H1 (cell line): ENCODE measurements at regions not wholly inside any gene's neighbourhood (a gene's known extent, or its start where the extent isn't known, plus 50 kb on each side); places are given as distances from the start of the nearest gene placed in this dataset.
"Not testable (repeated sequence)": the region's sequence is repeated elsewhere in the genome, so short reads cannot be mapped to it uniquely, and the experiment has no call there.

Source experiments
- CTCF ChIA-PET: fragments of 300-600 bp; sonication (Branson Sonifier 250); formaldehyde crosslinking; loops from one replicate; lab custom pipeline; 2021; ENCODE audit not compliant: partially characterized antibody; lab: Charles Lee
- POLR2A ChIA-PET: fragments of 300-600 bp; sonication (Branson Sonifier 250); formaldehyde crosslinking; loops from one replicate; lab custom pipeline; 2021; ENCODE audit warnings: inconsistent platforms; ENCODE audit not compliant: partially characterized antibody; lab: Charles Lee
- DNase-seq, 2 experiments: peaks; one replicate each; pipeline versions ENCODE4 v3.0.0 to v3.0.0-alpha.2; 2010 to 2022; ENCODE audit warnings: low spot score in 2 of 2, low read depth in 1 of 2, mixed read lengths in 1 of 2
- FAIRE-seq: peaks from 2 replicates; lab custom pipeline; 2011; peaks lifted over from hg19 to GRCh38; lab: Jason Lieb, UNC
- H2AFZ ChIP-seq: 2 replicates; pipeline ENCODE4 v1.8.1; 2012; ENCODE audit warnings: low read length, inconsistent platforms
- H2AK5ac ChIP-seq: 2 replicates; pipeline ENCODE4 v1.6.1; 2013; ENCODE audit warnings: low read depth, low read length
- H2BK120ac ChIP-seq: replicated peaks from 2 replicates; pipeline ENCODE3; 2013; ENCODE audit warnings: low read depth, low read length, inconsistent platforms
- H2BK12ac ChIP-seq: 2 replicates; pipeline ENCODE4 v1.6.1; 2013; ENCODE audit warnings: low read depth, low read length
- H2BK15ac ChIP-seq: 2 replicates; pipeline ENCODE4 v1.6.1; 2013; ENCODE audit warnings: low read length
- H2BK20ac ChIP-seq: 2 replicates; pipeline ENCODE4 v1.6.1; 2013; ENCODE audit warnings: low read length
- H2BK5ac ChIP-seq: 2 replicates; pipeline ENCODE4 v1.6.1; 2013; ENCODE audit warnings: low read depth, low read length
- H3K14ac ChIP-seq: 2 replicates; pipeline ENCODE4 v1.6.1; 2013; ENCODE audit warnings: inconsistent platforms; ENCODE audit not compliant: insufficient read length
- H3K18ac ChIP-seq: 2 replicates; pipeline ENCODE4 v1.6.1; 2013; ENCODE audit warnings: low read length; ENCODE audit errors: extremely low read depth
- H3K23ac ChIP-seq: 2 replicates; pipeline ENCODE4 v1.6.1; 2013; ENCODE audit warnings: inconsistent platforms; ENCODE audit not compliant: insufficient read length
- H3K23me2 ChIP-seq: 2 replicates; pipeline ENCODE4 v1.6.1; 2013; ENCODE audit warnings: low read depth, low read length
- H3K27ac ChIP-seq: 2 replicates; pipeline ENCODE4 v1.6.1; 2011; ENCODE audit warnings: low read depth, low read length, inconsistent platforms
- H3K27me3 ChIP-seq, 4 experiments: replicated peaks in 1 of 4; 1 replicate in 1 of 4; 2 replicates in 3 of 4; pipeline versions ENCODE4 v1.6.1 to v1.8.1; 2011 to 2013; ENCODE audit warnings: low read length in 3 of 4, mild to moderate bottlenecking in 3 of 4, inconsistent platforms in 2 of 4, mixed read lengths in 2 of 4, moderate library complexity in 1 of 4; ENCODE audit not compliant: control insufficient read depth in 3 of 4, insufficient read depth in 3 of 4; ENCODE audit errors: extremely low read depth in 1 of 4
- H3K36me3 ChIP-seq, 4 experiments: 2 replicates each; pipeline versions ENCODE4 v1.6.1 to v1.8.1; 2011 to 2013; ENCODE audit warnings: mild to moderate bottlenecking in 4 of 4, low read length in 3 of 4, moderate library complexity in 2 of 4, control low read depth in 1 of 4, inconsistent platforms in 1 of 4; ENCODE audit not compliant: insufficient read depth in 4 of 4, control insufficient read depth in 2 of 4
- H3K4ac ChIP-seq: replicated peaks from 2 replicates; pipeline ENCODE3; 2013; ENCODE audit warnings: low read length, low read depth, mixed read lengths, inconsistent platforms; ENCODE audit not compliant: insufficient read length
- H3K4me1 ChIP-seq, 4 experiments: replicated peaks in 1 of 4; 1 replicate in 1 of 4; 2 replicates in 3 of 4; pipeline versions ENCODE4 v1.6.1 to v1.8.1; 2011 to 2013; ENCODE audit warnings: low read length in 3 of 4, inconsistent platforms in 2 of 4, mixed read lengths in 1 of 4; ENCODE audit not compliant: insufficient read depth in 4 of 4, control insufficient read depth in 3 of 4
- H3K4me2 ChIP-seq, 2 experiments: 2 replicates each; pipeline versions ENCODE4 v1.6.1 to v1.8.1; 2011 to 2013; ENCODE audit warnings: low read depth in 2 of 2, low read length in 2 of 2, control low read depth in 1 of 2, inconsistent platforms in 1 of 2, mild to moderate bottlenecking in 1 of 2; ENCODE audit not compliant: insufficient read depth in 1 of 2
- H3K4me3 ChIP-seq, 4 experiments: fragments of 200-600, 300-600 bp in 1 of 4; sonication (generic), shearing (Covaris generic), sonication (Bioruptor Twin) in 1 of 4; 2 replicates each; pipeline versions ENCODE4 v1.5.1 to v1.8.1; 2011 to 2016; ENCODE audit warnings: low read length in 4 of 4, low read depth in 3 of 4, control low read depth in 2 of 4, inconsistent platforms in 2 of 4, mild to moderate bottlenecking in 2 of 4, mixed read lengths in 1 of 4, moderate library complexity in 1 of 4; ENCODE audit not compliant: insufficient read depth in 2 of 4; ENCODE audit errors: extremely low read depth in 1 of 4
- H3K56ac ChIP-seq: replicated peaks from 2 replicates; pipeline ENCODE3; 2013; ENCODE audit warnings: low read depth, mild to moderate bottlenecking, mixed read lengths, low read length, inconsistent platforms; ENCODE audit not compliant: insufficient read length
- H3K79me1 ChIP-seq: 2 replicates; pipeline ENCODE4 v1.6.1; 2013; ENCODE audit warnings: low read depth, low read length, control low read depth
- H3K79me2 ChIP-seq, 2 experiments: 2 replicates each; pipeline versions ENCODE4 v1.6.1 to v1.8.1; 2012 to 2013; ENCODE audit warnings: low read length in 2 of 2, mild to moderate bottlenecking in 2 of 2, inconsistent platforms in 1 of 2; ENCODE audit not compliant: insufficient read depth in 2 of 2, control insufficient read depth in 1 of 2
- H3K9ac ChIP-seq, 4 experiments: replicated peaks in 1 of 4; 1 replicate in 1 of 4; 2 replicates in 3 of 4; pipeline versions ENCODE4 v1.6.1 to v1.8.1; 2011 to 2013; ENCODE audit warnings: low read depth in 3 of 4, low read length in 3 of 4, control low read depth in 2 of 4, mild to moderate bottlenecking in 2 of 4, moderate library complexity in 2 of 4, inconsistent platforms in 1 of 4; ENCODE audit errors: extremely low read depth in 1 of 4
- H3K9me3 ChIP-seq, 2 experiments: 2 replicates each; pipeline versions ENCODE4 v1.6.1 to v1.8.1; 2012 to 2013; ENCODE audit warnings: mild to moderate bottlenecking in 2 of 2, moderate library complexity in 2 of 2, control low read depth in 1 of 2, inconsistent platforms in 1 of 2, low read depth in 1 of 2, low read length in 1 of 2, mixed read lengths in 1 of 2; ENCODE audit not compliant: insufficient read depth in 2 of 2
- H4K20me1 ChIP-seq, 2 experiments: replicated peaks in 1 of 2; 2 replicates each; pipeline versions ENCODE3 to v1.8.1; 2011 to 2013; ENCODE audit warnings: inconsistent platforms in 2 of 2, low read length in 2 of 2, mild to moderate bottlenecking in 1 of 2; ENCODE audit not compliant: insufficient read depth in 2 of 2, control insufficient read depth in 1 of 2
- H4K5ac ChIP-seq: 2 replicates; pipeline ENCODE4 v1.6.1; 2013; ENCODE audit warnings: low read length, low read depth, mixed read lengths, inconsistent platforms; ENCODE audit not compliant: insufficient read length
- H4K8ac ChIP-seq: 2 replicates; pipeline ENCODE4 v1.8.0; 2013; ENCODE audit warnings: mild to moderate bottlenecking, moderate library complexity, low read length, inconsistent platforms; ENCODE audit not compliant: insufficient read depth; ENCODE audit errors: extremely low read depth
- H4K91ac ChIP-seq: replicated peaks from 2 replicates; pipeline ENCODE3; 2013; ENCODE audit warnings: low read length, mixed read lengths, inconsistent platforms; ENCODE audit not compliant: insufficient read length
- RAD21 ChIP-seq, 2 experiments: IDR thresholded peaks in 1 of 2; conservative IDR thresholded peaks in 1 of 2; 2 replicates each; pipeline ENCODE4 v1.6.1; 2011; ENCODE audit warnings: low read depth in 2 of 2, low read length in 2 of 2, improper control_type of control experiment in 1 of 2, inconsistent platforms in 1 of 2, mild to moderate bottlenecking in 1 of 2, moderate library complexity in 1 of 2
- WGBS, 2 experiments: shearing (Covaris generic) in 1 of 2; methylation state at CpG; one replicate each; pipeline versions ENCODE4 v1.1.6 to v1.1.7; 2013 to 2015; ENCODE audit warnings: low lambda C conversion rate in 2 of 2, mixed read lengths in 2 of 2, inconsistent platforms in 1 of 2, low coverage in 1 of 2, missing lambda C conversion rate in 1 of 2; ENCODE audit not compliant: insufficient replicate concordance in 2 of 2, insufficient coverage in 1 of 2, insufficient read length in 1 of 2; ENCODE audit errors: extremely low coverage in 1 of 2, missing lambda C conversion rate in 1 of 2; 5-methylcytosine and 5-hydroxymethylcytosine counted together

DNA sequence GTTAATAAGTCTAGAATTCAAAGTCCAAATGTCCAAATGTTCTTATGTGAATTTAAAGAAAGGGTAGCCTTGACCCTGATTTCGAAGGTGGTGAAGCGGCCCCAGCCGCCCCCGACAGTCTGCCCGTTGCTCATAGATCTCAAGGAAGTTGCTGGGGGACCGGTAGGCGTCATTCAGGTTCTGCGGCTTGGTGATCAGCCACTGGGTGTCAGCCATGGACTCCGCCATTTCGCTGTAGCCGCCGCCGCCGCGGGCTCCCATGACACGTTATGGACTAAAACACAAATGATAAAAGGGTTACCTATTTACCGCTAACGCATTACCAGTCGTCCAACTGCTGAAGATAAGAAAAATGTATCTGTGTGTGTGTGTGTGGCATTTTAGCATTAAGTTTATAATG, 736.1 kb downstream of the PCDH11X start:
- H3K4me1 ChIP-seq, H2BK12ac ChIP-seq, H2AFZ ChIP-seq, H3K27ac ChIP-seq, H2BK15ac ChIP-seq, CTCF ChIA-PET, H3K14ac ChIP-seq, H3K4me3 ChIP-seq, H4K8ac ChIP-seq, H2BK5ac ChIP-seq, H2AK5ac ChIP-seq, H4K20me1 ChIP-seq, H3K9ac ChIP-seq, H2BK120ac ChIP-seq, H4K91ac ChIP-seq, H3K9me3 ChIP-seq, DNase-seq, H2BK20ac ChIP-seq, H3K36me3 ChIP-seq, POLR2A ChIA-PET, H3K27me3 ChIP-seq, H3K4ac ChIP-seq, H3K56ac ChIP-seq, H3K4me2 ChIP-seq, H4K5ac ChIP-seq, H3K18ac ChIP-seq, H3K79me1 ChIP-seq, H3K79me2 ChIP-seq, H3K23me2 ChIP-seq, FAIRE-seq, H3K23ac ChIP-seq: not testable (repeated sequence)
- 0 out of 4 replicates have a peak, but pooled peaks of 1 of the 2 experiments have one; percentile 2 for TF ChIP-seq RAD21 (IDR thresholded peaks at IDR 0.05 in 1 of 2, conservative IDR thresholded peaks at IDR 0.05 in 1 of 2; ENCODE audit: low read depth in 2 of 2, low read length in 2 of 2)
- WGBS, 2 experiments, result 97% methylated on average over 16 of the region's 19 CpGs; no CpG with 5 or more reads in 1 of the 2 experiments

DNA sequence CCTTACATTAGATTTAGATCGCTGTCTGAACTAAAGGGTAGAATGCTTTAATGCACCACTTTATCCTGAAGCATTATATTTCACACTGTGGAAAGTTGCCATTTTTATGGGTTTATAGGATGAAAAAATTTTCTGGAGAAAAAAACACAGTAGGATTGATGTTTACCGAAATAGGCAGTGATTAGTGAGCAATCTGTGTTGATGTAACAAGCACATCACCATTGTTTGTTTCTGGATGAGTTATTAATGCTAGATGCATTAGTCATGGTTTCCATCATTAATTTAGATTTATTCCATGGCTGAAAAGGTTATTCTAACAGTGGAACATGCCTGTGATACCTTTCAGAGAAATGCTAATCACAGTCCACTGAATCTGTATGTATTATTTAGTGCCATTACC, 749.8 kb downstream of the PCDH11X start:
- POLR2A ChIA-PET, FAIRE-seq: not testable (repeated sequence)

More for the DNA sequence above, 749.8 kb downstream of the PCDH11X start:
- H2BK15ac ChIP-seq, H3K9me3 ChIP-seq, H3K27me3 ChIP-seq, H3K79me1 ChIP-seq, H3K14ac ChIP-seq, H2BK12ac ChIP-seq, H4K5ac ChIP-seq, H3K23ac ChIP-seq, H2BK20ac ChIP-seq, H2AFZ ChIP-seq, H3K4ac ChIP-seq, DNase-seq, H3K27ac ChIP-seq, H3K18ac ChIP-seq, H4K20me1 ChIP-seq, H3K9ac ChIP-seq, H2BK5ac ChIP-seq, H2AK5ac ChIP-seq, H3K79me2 ChIP-seq, H2BK120ac ChIP-seq, H3K36me3 ChIP-seq, H3K56ac ChIP-seq, H3K4me3 ChIP-seq, H4K91ac ChIP-seq, H4K8ac ChIP-seq, H3K23me2 ChIP-seq, H3K4me1 ChIP-seq, CTCF ChIA-PET, H3K4me2 ChIP-seq: not testable (repeated sequence)
- 82% methylated on average over 1 of the region's 2 CpGs; no CpG with 5 or more reads in 1 of the 2 experiments for WGBS, 2 experiments
